GM21786 (cell line): ENCODE measurements at regions not wholly inside any gene's neighbourhood (a gene's known extent, or its start where the extent isn't known, plus 50 kb on each side); places are given as distances from the start of the nearest gene placed in this dataset.

Source experiments
- ATAC-seq: cut with Tn5 transposase; IDR thresholded peaks from one replicate; pipeline ENCODE4 v1.9.1; 2021; ENCODE audit not compliant: unreplicated experiment

DNA sequence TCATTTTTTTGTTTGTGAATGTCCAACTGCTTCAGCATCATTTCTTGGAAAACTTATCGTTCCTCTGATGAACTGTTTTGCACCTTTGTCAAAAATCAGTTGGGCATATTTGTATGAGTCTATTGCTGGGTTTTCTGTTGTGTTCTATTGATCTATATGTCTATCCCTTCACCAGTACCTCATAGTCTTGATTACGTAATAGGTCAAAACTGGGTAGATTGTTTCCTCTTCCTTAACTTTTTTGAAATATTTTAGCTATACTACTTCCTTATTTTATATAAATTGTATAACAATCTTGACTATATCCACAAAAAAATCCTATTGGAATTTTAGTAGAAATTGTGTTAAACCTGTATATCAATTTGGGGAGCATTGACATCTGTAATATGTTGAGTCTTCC lies 104.1 kb upstream of the PALS2 start:
- ATAC-seq: no peak

GRCh38 chr7:24472093-24472492 lies 101.2 kb upstream of the PALS2 start:
- no peak for ATAC-seq

- no peak for ATAC-seq
These were observed 97.9 kb upstream of the PALS2 start for GRCh38 chr7:24475166-24475961.

DNA sequence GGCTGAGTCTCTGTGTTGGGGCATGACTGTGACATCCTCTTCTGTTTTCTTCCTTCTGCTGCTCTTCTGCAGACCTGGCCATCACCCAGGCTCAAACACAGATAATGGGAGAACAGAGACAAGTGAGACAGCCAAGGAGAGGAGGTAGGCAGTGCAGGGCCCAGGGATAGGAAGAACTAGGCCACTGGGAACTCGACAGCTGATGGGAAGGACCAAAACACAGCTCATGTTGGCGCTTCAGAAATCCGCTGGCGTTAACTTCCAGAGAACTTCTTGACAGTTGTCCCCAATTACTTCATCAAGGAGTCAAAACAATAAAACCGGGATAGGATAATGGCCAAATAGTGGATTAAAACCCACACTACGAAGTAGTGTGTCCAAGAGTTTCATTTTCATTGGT lies 97.0 kb upstream of the PALS2 start:
- ATAC-seq: no peak

- no peak for ATAC-seq
These were observed 95.7 kb upstream of the PALS2 start for GRCh38 chr7:24477398-24478136.

- ATAC-seq: no peak
These were observed 95.1 kb upstream of the PALS2 start for GRCh38 chr7:24478137-24478655.

DNA sequence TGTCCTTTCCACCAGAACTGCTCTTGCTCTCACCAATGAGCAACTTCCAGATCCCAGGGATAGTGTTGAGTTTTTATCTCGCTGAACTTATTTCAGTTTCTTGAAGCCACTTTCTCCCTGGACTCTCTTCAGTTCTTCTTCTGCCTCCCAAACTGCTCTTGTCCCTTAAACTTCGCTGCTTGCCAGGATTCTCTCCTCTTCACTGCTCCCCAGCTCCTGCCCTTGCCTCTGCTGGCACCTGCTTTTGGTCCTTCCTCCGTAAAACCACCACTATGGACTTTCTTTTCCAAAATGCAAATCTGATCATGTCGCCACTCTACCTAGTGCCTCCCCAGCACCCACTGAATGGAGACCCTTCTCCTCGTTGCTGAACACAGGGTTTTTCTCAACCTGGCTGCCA lies 92.8 kb upstream of the PALS2 start:
- ATAC-seq: no peak

- ATAC-seq: no peak
These were observed 89.4 kb upstream of the PALS2 start for GRCh38 chr7:24483804-24484203.

GRCh38 chr7:24492576-24492975 lies 80.7 kb upstream of the PALS2 start:
- ATAC-seq: no peak

DNA sequence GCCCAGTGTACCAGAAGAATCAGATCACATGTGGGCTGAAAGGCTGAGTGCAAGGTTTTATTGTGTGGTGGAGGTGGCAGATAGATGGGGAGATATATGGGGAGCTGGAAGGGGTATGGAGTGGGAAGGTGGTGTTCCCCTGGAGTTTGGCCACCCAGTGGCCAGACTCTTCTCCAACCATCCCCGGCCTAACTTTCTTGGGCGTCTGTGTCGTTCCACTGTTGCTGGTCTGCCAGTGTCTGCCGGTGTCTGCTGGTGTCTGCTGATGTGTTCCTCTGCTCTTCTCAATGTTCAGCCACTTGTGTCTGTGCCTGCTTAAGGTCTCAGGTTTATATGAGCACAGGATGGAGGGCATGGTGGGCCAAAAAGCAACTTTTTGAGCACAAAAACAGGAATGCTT lies 78.4 kb upstream of the PALS2 start:
- no peak for ATAC-seq

DNA sequence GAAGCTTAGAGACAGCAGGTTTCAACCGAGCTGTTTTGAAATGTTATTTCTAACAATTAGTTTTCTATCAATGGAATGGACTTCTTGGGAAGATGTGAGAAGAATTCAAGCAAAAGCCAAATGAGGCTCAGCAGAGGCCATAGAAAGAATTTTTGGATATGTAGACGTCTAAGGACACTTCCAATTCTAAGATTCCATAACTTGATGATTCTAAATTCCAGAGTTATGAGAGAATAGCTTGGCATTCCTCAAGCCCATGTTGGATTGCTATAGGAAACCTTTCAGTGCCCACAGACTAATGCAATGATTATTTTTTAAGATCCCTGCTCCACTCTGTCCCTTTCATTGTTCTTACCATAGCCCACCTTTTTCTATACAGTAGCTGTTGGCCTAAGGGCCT lies 77.2 kb upstream of the PALS2 start:
- no peak for ATAC-seq

- no peak for ATAC-seq
These were observed 74.8 kb upstream of the PALS2 start for GRCh38 chr7:24498439-24498838.

GRCh38 chr7:24499871-24500270 lies 73.4 kb upstream of the PALS2 start:
- ATAC-seq: no peak

- ATAC-seq: no peak
These were observed 72.7 kb upstream of the PALS2 start for GRCh38 chr7:24500599-24500998.

DNA sequence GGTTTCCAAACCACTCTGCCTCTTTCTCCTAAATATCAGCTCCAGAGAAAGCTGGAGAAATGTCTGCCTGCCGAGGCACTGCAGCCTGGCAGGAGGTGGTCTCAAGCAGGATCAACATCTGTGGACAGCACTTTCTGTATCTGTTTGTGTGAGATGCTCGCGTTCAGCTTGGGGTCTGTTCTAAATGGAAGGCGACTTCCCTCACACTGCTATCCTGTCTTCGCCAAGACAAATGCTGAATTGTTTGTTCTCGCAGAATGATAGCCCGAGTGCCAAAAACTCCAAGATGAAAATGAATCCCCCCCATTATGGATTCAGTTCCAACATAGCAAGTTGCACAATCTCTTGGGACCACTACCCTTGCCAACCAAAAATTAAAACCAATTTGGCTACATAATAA lies 72.2 kb upstream of the PALS2 start:
- no peak for ATAC-seq

DNA sequence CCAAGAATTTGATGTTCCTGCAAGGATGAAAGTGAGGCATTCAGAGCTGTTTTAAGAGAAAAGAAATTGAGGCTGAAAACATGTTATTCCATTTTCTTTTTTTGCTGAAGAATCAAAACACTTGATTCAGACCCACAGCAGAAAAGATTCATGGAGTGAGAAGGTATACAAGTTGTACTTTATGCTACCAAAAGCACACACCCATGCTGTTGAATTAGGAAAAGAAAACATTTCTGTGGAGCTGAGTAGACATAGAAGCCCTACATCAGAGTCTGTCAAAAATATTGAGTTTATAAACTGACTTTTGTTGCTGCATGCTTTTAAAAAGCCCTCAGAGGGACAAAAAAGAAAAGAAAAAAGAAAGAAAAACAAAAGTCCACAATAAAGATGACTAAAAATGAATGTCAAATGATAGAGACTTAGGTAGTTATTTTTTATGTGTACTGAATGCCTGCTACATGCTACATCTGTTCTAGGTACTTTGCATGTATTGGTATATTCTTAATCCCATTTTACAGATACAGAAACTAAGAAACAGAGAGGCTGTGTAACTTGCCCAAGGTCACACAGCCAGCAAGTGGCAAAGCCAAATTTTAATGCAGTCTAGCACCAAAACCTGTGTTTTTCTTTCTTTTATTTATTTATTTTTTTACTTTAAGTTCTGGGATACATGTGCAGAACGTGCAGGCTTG lies 71.7 kb upstream of the PALS2 start:
- no peak for ATAC-seq

DNA sequence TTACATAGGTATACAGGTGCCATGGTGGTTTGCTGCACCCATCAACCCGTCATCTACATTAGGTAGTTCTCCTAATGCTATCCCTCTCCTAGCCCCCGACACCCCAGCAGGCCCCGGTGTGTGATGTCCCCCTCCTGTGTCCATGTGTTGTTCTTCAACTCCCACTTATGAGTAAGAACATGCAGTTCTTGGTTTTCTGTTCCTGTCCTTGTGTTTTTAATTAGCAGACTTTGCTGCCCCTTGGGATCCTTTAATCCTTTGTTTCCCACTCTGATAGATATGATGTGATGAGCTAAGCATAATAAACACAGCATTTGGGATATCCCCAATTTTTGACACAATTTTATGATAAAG lies 71.1 kb upstream of the PALS2 start:
- ATAC-seq: no peak

- no peak for ATAC-seq
These were observed 69.7 kb upstream of the PALS2 start for GRCh38 chr7:24503506-24503905.

GRCh38 chr7:24504040-24504439 lies 69.2 kb upstream of the PALS2 start:
- ATAC-seq: no peak

GRCh38 chr7:24504836-24505235 lies 68.4 kb upstream of the PALS2 start:
- no peak for ATAC-seq

DNA sequence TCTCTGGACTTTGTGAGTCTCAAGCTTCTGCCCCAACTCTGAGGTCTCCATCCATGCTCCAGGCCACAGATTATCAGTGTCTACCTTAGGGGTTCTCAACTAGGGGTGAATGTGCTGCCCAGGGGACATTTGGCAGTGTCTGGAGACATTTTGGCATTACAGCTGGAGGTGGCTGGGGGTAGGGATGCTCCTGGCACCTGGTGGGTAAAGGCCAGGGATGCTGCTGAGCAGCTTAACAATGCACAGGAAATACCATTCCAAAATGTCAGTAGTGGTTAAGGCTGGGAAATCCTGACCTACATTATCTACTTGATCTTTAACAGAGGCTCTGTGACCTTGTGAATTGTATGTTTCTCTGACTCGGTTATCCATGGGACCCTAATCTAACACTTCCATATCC lies 67.3 kb upstream of the PALS2 start:
- ATAC-seq: no peak

- ATAC-seq: no peak
These were observed 64.9 kb upstream of the PALS2 start for GRCh38 chr7:24508316-24508715.
